ENCODE measurements at regions not wholly inside any gene's neighbourhood (a gene's known extent, or its start where the extent isn't known, plus 50 kb on each side); places are given as distances from the start of the nearest gene placed in this dataset.

DNA sequence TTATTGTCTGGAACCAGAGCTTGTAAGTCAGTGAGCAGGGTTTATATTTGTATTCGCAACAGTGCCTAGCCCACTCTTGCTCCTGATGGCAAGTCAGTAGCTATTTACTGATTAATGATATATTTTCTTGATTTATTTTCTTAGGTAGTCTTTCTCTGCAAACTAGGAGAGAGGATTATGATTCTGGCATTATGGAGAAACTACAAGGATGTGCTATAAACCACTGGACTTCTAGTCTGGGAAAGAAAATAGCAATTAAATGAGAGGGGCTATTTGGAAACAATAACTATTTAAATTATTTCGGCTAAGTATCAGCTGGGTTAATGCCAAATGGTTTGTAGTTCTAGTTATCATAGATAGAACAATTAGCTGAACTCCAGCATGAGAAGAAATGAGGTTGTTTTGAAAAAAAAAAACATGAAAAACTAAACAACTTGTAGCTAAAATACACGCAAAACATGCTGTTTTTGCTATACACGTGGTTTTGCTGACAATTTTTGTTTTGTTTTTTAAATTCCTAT is 304.9 kb upstream of the TCF21 start:
- no peak for DNase-seq

DNA sequence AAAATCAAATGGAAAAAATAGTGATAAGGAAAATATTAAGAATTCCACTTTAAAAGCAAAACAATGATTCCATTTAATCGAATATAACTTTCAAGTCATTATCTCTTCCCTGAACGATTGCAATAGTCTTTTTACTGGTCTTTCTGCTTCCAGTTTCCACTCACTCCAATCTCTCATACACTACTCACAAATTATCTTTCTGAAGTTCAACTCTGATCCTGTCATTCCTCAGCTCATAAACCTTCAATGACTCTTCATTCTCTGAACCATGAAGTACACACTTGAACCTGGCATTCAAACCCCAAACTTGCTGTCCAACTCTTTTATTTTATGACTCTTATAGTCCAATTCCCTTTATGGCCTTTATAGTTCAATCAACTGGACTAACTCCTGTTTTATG is 304.1 kb upstream of the TCF21 start:
- no peak for DNase-seq

DNA sequence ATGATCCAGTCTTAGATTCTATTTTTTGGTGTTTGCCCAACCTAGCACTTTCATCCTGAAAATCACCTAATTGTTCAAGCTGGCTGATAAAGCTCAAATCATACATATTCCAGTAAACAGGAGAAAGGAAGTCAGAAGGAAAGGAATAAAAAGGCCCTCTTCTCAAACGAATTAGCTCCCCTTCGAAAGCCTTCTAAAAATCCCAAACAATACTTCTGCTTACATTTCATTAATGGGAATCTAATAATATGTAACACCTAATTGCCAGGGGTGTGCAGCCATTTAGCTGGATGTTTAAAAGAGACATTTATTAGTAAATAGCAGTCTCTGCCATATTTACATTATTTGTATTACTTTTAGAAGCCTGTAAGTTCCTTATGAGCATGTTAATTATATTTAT is 302.9 kb upstream of the TCF21 start:
- DNase-seq = no peak

GRCh38 chr6:133587546-133588160 is 301.3 kb upstream of the TCF21 start:
- DNase-seq = no peak

- DNase-seq = no peak
These were observed 298.7 kb upstream of the TCF21 start for GRCh38 chr6:133590196-133590595.

DNA sequence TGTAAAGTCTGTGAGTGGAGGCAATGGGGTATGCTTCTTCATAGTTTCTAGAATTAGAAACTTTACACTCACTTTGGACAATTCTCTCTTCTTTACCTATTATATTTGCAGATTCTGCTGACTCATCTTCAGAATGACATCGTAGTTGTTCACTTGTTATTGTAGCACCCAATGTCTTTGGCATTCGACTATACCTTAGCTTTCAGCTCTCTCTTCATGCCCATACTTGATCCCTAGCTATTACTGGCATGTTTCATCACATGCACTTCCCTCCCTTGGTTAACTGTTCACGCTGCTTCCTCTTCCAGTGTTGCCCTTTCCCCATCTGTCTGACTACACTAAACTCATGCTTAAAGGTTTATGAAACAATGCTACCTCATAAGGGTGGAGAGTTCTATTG is 298.1 kb upstream of the TCF21 start:
- no peak for DNase-seq

- DNase-seq = no peak
These were observed 297.6 kb upstream of the TCF21 start for GRCh38 chr6:133591275-133591674.

DNA sequence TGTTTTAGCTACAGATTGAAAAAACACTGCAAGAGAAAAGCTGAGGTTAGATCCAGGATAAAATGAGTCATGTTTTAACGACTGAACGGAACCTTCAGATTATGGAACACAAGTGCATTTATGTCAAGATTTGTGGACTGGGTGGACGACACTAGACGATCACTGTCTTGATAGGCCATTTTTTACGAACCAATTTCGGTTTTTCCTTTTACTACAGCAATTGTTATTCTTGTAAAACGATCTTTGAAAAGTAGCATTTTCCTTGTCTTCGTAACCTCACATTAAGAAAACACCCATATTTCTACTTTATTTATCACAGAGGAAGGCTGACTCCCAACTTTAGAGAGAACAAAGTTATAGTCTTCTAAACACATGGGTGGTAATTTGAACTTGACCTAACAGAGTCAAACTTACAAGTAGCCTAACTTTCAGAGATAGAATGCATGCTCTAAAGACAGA is 294.2 kb upstream of the TCF21 start:
- DNase-seq = no peak

GRCh38 chr6:133595111-133595761 is 293.7 kb upstream of the TCF21 start:
- no peak for DNase-seq

DNA sequence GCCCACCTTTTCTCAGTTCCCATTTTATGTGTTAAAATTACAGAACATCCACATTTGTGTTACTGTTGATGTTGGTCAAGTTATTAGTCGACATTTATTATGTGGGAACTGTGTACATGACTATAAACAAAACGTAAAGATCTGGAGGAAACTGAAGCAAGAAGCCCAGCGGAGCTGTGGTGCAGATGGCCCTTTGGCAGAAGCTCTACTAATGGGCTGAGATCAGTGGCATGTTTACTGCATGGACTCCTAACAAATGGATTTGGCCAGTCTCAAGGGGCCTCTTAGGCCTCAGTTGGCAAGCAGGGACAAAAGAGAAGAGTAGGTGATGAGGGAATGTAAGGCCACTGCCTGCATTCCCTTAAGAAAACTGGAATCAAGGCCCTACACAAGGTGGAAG is 282.1 kb upstream of the TCF21 start:
- no peak for DNase-seq

GRCh38 chr6:133608620-133609019 is 280.3 kb upstream of the TCF21 start:
- DNase-seq = no peak

GRCh38 chr6:133609415-133610226 is 279.3 kb upstream of the TCF21 start:
- DNase-seq = no peak

DNA sequence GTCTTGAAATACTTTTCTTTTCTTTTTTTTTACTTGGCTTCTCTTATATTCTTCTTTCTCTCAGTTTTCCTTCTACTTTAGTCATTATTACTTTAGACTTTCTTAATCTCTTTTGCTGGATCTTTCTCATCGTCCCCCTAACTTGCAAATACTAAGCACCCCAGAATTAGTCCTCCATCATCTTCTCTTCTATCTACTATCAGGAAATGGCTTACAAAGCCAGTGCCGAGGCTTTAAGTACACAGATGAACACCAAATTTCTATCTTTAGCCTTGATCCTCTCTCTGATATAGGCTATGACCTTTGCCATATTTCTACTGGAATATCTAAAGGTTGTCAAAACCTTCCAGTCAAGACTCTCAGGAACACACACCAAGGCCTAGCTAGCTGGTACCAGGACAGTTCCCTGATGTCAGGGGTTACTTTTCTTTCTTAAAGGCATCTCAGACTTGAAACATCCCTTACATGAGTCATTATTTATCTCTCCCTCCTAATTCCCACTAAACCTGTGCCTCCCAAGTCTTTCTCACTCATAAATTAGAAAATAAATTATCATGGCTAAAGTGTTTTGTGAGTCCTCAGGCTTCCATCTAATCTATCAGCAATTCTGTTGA is 278.6 kb upstream of the TCF21 start:
- no peak for DNase-seq

DNA sequence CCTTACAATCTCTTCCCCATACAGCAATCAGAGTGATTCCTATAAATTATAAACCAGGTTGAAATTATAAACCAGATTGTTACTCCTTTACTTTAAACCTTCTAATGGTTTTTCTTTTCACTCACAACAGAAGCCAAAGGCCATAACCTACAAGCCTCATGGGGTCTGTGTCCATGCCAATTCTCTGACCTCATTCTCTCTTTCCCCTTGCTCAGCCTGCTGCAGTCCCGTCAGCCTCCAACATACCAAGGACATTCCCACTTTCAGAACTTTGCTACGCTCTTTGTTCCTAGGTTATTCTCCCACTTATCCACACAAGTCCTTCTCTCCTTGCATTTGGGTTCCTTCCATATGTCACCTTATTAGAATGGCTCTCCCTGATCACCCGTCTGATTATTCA is 277.9 kb upstream of the TCF21 start:
- no peak for DNase-seq

DNA sequence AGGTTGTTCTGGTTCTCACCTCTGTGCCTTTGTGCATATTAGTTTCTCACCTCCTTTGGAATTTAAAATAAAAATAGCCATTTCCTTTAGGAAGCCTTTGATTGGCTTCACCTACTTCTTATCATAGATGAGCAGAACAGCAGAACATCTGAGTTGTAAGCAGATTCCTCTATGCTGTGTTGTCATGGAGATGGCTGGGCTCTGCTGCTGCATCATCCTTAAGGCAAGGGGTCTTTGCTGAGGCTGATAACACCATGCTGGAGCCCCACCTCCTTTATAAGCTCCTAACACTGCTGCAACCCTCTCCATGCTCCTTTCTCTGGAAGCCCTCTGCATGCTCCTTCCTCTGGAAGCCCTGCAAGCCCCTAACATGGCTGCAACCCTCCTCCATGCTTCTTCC is 276.5 kb upstream of the TCF21 start:
- no peak for DNase-seq

GRCh38 chr6:133613211-133613610 is 275.7 kb upstream of the TCF21 start:
- DNase-seq = no peak

DNA sequence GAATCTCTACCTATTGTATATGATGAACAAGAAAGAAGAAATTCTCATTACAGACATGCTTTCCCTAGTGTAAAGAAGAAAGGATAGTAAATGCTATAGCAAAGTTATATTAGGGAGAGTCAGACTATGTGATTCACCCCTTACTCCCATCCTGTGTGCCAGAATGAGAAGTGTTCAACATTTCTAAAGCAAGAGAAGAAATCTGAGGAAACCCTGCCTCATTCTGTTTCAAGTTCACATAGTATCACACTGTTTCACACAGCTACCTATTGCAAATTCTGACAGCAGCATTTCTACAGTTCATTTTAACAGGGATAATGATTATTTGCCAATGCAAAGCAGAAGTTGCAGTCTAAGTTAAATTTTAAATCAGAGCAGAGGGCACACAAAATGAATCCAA is 267.2 kb upstream of the TCF21 start:
- DNase-seq = no peak

DNA sequence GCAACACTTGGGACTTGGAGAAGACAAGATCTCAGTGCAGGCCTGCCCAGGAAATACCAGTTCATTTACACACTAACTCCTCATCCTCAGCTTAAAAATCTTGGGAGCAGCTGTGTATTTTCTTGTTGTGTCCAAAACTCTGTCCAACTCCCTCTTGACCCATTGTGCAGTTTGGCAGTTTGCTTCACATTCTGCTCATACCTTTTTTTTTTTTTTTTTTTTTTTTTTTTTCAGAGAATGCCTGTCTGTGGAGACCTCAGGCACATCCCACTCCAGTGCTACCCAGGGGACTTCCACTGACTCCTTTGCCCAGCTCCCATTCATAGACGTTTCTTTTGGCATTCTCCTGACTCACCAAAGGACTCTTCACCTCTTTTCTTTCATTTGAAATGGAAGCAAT is 265.8 kb upstream of the TCF21 start:
- no peak for DNase-seq

DNA sequence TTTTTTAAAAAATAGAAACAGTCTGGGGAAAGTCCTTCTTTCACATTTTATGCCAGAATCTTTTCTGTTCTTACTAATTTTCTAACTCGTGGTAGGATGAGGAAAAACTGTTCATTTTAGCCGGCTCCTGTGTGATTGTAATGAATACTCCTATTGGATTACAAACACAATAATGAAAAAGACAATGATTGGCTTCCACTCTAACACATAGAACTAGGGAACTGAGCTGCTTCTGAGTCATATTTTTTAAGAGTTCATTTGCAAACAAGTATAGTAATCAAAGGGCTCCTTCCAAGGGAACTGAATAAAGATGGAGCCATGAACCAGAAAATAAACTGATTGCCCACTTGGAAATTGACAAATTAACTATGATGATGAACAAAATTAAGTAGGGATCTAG is 265.3 kb upstream of the TCF21 start:
- no peak for DNase-seq

GRCh38 chr6:133626096-133626666 is 262.7 kb upstream of the TCF21 start:
- DNase-seq = no peak

- no peak for DNase-seq
These were observed 258.9 kb upstream of the TCF21 start for GRCh38 chr6:133629970-133630369.

- DNase-seq = no peak
These were observed 258.3 kb upstream of the TCF21 start for GRCh38 chr6:133630651-133631050.

GRCh38 chr6:133631421-133631820 is 257.5 kb upstream of the TCF21 start:
- no peak for DNase-seq

Measured in right forelimb (tissue), 1 donor.